Mucosa of descending colon (tissue), 3 donors: ENCODE measurements at regions not wholly inside any gene's neighbourhood (a gene's known extent, or its start where the extent isn't known, plus 50 kb on each side); places are given as distances from the start of the nearest gene placed in this dataset.

Experiments used
- ATAC-seq: fragments of 200-7000 bp; cut with Tn5 transposase; one replicate; pipeline ENCODE4 v1.9.1; 2020; ENCODE audit warnings: mild to moderate bottlenecking, moderate library complexity
- DNase-seq, 3 donors: peaks; one replicate each; pipeline ENCODE4 v3.0.0-alpha.2; 2020
- H3K36me3 ChIP-seq: fragments of 200-600 bp; one replicate; pipeline ENCODE4 v1.8.0; 2021; ENCODE audit warnings: low read depth, mild to moderate bottlenecking
- H3K4me1 ChIP-seq: fragments of 200-600 bp; one replicate; pipeline ENCODE4 v1.8.0; 2021; ENCODE audit warnings: low read depth, mild to moderate bottlenecking
- H3K4me3 ChIP-seq: fragments of 200-600 bp; one replicate; pipeline ENCODE4 v1.8.0; 2021; ENCODE audit warnings: mild to moderate bottlenecking
- H3K9me3 ChIP-seq: fragments of 200-600 bp; one replicate; pipeline ENCODE4 v1.8.0; 2021; ENCODE audit warnings: mild to moderate bottlenecking
- CTCF ChIP-seq: fragments of 200-600 bp; IDR thresholded peaks from one replicate; pipeline ENCODE4 v1.8.0; 2022; ENCODE audit warnings: antibody characterized with exemption, mild to moderate bottlenecking
- intact Hi-C, 2 donors: fragments of 100-400 bp; cut with DNase I in 1 of 2; cut with micrococcal nuclease in 1 of 2; formaldehyde crosslinking; loops; one replicate each; pipeline versions ENCODE4 v1.11.0 to v1.11.1; 2022; cut with DNase I, micrococcal nuclease
- donor health status: DM: no; HTN: no; CAD: no; lungs with moderate emphysema.
- donor health status: DM: no; HTN: no; CAD: no.
- donor health status: DM: no; HTN: yes; CAD: no.

GRCh38 chr3:36166477-36166876, 213.8 kb upstream of the STAC start:
- ATAC-seq, result no peak
- Histone ChIP-seq H3K4me1 (no peaks in the 10 kb centered on the region), H3K36me3 (no peaks in the 10 kb centered on the region), H3K9me3 (no peaks in the 10 kb centered on the region), H3K4me3 (no peak overlapping the region)
- DNase-seq, result no peak
- no peak for TF ChIP-seq CTCF
- intact Hi-C loops, result no loop called here

GRCh38 chr3:36172699-36173098, 207.6 kb upstream of the STAC start:
- ATAC-seq (no peak), DNase-seq (no peak)
- Histone ChIP-seq H3K4me3 (no peak overlapping the region), H3K4me1 (no peaks in the 10 kb centered on the region), H3K9me3 (no peaks in the 10 kb centered on the region), H3K36me3 (no peaks in the 10 kb centered on the region)
- intact Hi-C loops, result no loop called here
- no peak for TF ChIP-seq CTCF

GRCh38 chr3:36175113-36175812, 205.0 kb upstream of the STAC start:
- intact Hi-C loops, result no loop called here
- Histone ChIP-seq H3K36me3 (no peaks in the 10 kb centered on the region), H3K4me3 (no peak overlapping the region), H3K4me1 (no peaks in the 10 kb centered on the region), H3K9me3 (no peaks in the 10 kb centered on the region)
- no peak for TF ChIP-seq CTCF
- ATAC-seq (no peak), DNase-seq (no peak)

GRCh38 chr3:36175916-36176461, 204.3 kb upstream of the STAC start:
- intact Hi-C loops, result no loop called here
- TF ChIP-seq CTCF, result no peak
- ATAC-seq, result no peak
- DNase-seq, result no peak
- Histone ChIP-seq H3K9me3 (no peaks in the 10 kb centered on the region), H3K36me3 (no peaks in the 10 kb centered on the region), H3K4me1 (no peaks in the 10 kb centered on the region), H3K4me3 (no peak overlapping the region)

- intact Hi-C loops, result no loop called here
- Histone ChIP-seq H3K36me3 (no peaks in the 10 kb centered on the region), H3K4me1 (no peaks in the 10 kb centered on the region), H3K9me3 (no peaks in the 10 kb centered on the region), H3K4me3 (no peak overlapping the region)
- TF ChIP-seq CTCF, result no peak
- ATAC-seq (no peak), DNase-seq (no peak)
These were observed 202.3 kb upstream of the STAC start for GRCh38 chr3:36178018-36178417.
